HG03097 (cell line): ENCODE measurements at regions not wholly inside any gene's neighbourhood (a gene's known extent, or its start where the extent isn't known, plus 50 kb on each side); places are given as distances from the start of the nearest gene placed in this dataset.
"Not testable (repeated sequence)": the region's sequence is repeated elsewhere in the genome, so short reads cannot be mapped to it uniquely, and the experiment has no call there.

Experiments used
- ATAC-seq: cut with Tn5 transposase; IDR thresholded peaks from one replicate; pipeline ENCODE4 v1.9.1; 2021; ENCODE audit not compliant: unreplicated experiment, low FRiP score

DNA sequence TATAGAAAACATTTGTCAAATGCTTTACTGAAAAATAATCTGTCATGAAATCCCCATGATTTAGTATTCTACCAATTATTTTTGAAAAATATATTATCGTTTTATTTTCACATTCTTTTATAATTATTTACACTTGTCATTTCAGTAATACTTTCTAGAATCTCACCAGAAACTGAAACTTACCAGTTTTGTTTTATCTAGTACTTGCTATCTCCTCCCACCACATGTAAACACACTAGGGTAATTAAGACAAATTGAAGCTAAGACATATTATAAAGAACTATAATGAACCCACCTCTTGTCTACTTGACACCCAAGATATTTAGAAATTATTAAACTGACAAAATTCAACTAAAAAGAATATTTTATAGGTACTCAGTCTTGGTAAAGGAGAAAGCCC lies 51.5 kb upstream of the GRM3 start:
- ATAC-seq: no peak

- ATAC-seq: no peak
Measured at GRCh38 chr7:86574006-86574405, 69.7 kb upstream of the GRM3 start.

DNA sequence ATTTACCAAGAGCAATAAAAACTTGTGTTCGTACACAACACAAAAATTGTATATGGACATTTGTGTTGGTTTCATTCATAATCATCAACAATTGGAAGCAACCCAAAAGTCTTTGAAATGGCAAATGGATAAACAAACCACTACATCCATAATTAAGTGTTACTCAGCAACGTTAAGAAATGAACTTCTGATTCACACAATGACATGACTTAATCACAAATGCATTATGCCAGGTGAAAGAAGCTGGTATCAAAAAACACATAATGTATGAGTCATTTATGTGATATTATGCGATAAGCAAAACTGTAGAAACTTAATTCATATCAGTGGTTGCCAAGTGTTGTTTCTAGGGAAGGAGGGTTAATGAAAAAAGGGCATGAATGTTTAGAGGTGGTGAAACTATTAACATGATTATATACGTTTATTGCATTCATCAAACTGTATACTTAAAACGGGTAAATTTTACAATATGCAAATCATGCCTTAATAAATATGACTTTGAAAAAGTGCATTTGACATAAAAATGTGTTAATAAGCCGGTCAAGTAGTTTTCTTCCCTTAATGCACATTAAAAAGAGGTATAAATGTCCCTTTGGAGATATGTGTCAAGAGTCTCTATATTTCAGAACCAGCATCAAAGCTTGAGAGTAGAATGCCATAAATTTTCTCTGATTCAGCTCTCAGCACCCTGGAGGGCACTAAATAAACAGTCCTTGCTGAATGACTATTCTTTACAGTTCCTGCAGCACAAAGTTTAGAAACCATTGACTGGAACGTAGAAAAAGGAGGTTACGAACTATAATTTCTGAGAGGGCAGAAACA lies 84.8 kb upstream of the GRM3 start:
- ATAC-seq: no peak

- ATAC-seq: no peak
Measured at GRCh38 chr7:86534641-86535040, 109.1 kb upstream of the GRM3 start.

DNA sequence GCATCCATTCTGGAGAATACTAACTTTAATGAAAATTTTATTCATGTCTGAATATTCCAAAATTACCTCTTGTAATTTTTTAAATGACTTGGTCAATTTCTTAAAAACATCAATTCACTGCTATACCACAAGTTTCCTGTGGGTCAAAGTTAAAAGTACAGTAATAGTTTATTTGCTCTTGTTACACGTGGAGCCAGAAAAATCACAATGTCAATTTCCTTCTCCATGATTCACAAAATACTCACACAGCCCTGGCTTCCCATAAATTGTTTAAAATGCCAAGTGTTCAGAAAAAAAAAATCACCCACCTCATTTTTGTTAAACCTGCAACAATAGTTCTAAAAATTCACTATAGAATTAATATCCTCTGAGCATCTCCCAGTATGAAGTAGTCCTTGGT lies 139.5 kb upstream of the GRM3 start:
- ATAC-seq: no peak

- no peak for ATAC-seq
Measured at GRCh38 chr7:86499986-86500385, 143.7 kb upstream of the GRM3 start.

DNA sequence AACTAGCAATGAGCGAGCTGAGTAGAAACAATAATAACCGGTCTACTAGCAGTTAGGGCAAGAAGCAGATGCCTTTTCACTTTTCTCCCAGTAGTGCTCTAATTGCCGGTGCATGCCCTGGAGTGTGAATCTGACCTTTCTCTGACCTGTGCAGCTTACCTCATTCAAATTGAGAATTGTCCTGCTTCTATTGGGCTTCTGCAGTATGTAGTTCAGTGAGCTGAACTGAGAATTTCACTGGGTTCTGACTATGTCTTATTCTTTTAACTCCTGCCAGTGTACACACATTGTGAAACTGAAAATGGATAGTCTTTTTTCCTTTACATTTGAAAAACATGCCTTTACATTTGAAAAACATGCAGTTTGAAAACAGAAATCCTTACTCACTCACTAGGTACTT lies 157.9 kb upstream of the GRM3 start:
- ATAC-seq: no peak

DNA sequence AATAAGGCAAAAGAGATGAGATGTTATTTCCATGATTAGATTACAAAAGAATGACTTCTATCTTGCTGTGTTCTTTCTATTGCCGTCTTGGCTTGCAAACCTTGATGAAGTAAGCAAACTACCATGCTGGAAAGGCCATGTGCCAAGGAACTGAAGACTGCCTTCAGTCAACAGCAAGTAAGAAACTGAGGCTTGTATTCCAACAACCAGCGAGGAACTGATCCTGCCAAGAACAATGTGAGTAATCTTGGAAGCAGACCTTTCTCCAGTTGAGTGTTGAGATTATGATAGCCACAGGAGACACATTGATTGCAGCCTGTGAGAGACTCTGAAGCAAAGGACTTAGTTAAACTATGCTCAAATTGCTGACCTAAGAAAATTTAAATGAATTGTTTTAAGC lies 164.6 kb upstream of the GRM3 start:
- ATAC-seq: no peak

- ATAC-seq: no peak
Measured at GRCh38 chr7:86477343-86477935, 166.3 kb upstream of the GRM3 start.

- no peak for ATAC-seq
Measured at GRCh38 chr7:86470763-86471162, 172.9 kb upstream of the GRM3 start.

DNA sequence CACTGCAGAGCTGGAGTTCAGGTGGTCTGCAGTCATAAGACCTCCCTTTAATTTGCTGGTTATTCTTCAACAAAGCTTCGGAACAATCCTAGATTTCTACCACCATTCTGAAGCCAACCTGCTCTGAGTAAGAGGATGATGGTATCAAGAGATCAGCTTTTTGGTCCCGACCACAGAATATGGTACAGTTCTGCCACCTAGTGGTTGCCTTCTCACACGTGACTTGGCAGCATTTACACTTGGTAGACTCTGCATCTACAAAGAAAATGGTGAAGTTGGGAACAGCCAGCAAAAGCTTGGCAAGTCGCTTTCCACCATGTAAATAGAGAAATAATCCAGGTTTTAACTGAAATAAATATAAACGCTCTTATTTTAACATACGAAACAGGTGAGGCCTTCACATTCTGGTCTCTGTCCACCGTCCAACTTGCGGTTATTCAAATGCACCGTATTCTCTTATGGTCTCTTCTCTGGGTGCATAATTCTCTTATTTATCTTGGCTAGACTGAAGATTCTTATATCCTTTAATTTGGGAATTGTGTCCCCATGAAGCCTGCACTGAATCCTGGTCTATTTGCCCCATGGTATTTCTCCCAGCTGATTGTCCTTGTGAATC lies 173.9 kb upstream of the GRM3 start:
- ATAC-seq: peak; percentile 98

- ATAC-seq: no peak
Measured at GRCh38 chr7:86454753-86455152, 189.0 kb upstream of the GRM3 start.

DNA sequence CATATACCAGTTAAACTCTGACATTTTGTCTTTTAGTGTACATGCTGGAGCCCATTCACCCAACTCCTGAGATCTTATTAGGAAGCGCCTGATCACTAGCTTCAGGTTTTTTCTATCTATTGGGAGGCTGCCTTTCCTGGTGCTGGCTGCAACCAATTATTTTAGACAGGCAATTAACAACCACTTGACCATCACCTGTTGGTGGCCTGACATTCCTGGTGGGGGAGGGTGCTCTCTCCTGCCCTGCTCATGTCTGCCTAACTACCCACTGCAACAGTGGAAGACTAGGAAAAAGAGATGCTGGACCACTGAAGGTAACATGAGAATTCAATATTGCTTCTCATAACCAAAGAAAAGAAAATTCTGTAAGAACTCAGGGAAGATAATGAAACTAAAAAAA lies 190.3 kb upstream of the GRM3 start:
- no peak for ATAC-seq

DNA sequence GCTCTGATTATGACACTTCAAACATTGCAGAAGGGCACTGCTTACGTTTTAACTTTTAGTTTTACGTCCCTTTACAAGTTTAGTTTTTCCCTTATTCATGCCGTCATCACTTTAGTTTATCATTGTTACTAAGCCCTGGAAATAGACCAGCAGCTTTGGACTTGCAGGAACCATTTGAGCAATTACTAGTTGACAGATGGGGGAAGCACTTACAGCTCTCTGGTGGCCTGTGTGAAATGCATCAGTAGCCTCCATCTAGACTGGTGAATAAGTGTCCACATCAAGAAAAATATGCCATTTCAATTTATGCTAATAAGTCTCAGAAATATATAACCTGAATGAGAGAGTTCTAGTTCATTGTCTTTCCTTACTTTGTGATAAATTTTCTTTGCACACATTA lies 194.9 kb upstream of the GRM3 start:
- ATAC-seq: no peak

DNA sequence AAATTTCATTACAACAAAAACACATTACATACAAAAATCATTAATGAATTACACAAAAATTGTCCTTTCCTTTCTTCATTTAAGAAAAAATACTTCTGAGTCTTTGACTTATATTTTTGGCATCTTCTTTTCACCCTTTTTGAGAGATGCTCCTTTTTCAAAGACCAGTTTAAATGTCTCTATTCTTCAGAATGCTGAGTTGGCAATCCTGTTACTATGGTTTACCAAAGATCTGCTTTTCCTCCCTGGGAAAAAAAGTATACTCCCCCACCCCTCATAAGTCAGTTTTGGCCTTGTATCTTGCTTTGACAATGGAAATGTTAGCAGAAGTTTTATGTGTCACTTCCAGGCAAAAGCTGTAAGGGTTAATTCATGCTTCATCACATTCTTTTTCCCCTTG lies 198.4 kb upstream of the GRM3 start:
- ATAC-seq: no peak

DNA sequence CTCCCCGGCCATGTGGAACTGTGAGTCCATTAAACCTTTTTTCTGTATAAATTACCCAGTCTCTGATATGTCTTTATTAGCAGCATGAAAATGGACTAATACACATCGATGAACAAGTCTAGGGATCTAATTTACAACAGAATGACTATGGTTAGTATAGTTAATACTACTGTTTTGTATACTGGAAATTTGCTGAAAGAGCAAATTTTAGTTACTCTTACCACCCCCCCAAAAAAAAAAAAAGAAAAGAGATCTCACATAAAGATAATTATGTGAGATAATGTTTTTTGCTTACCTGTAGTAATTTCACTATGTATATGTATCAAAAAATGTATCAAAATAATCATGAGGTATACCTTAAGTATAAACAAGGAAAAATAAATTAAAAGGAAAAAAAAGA lies 199.5 kb upstream of the GRM3 start:
- ATAC-seq: no peak

DNA sequence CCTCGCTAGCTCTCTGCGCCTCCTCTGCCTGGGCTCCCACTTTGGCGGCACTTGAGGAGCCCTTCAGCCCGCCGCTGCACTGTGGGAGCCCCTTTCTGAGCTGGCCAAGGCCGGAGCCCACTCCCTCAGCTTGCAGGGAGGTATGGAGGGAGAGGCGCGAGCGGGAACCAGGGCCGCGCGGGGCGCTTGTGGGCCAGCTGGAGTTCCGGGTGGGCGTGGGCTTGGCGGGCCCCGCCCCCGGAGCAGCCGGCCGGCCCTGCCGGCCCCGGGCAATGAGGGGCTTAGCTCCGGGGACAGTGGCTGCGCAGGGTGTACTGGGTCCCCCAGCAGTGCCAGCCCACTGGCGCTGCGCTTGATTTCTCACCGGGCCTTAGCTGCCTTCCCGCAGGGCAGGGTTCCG lies 203.3 kb upstream of the GRM3 start:
- ATAC-seq: not testable (repeated sequence)

- no peak for ATAC-seq
Measured at GRCh38 chr7:86437951-86438450, 205.7 kb upstream of the GRM3 start.

DNA sequence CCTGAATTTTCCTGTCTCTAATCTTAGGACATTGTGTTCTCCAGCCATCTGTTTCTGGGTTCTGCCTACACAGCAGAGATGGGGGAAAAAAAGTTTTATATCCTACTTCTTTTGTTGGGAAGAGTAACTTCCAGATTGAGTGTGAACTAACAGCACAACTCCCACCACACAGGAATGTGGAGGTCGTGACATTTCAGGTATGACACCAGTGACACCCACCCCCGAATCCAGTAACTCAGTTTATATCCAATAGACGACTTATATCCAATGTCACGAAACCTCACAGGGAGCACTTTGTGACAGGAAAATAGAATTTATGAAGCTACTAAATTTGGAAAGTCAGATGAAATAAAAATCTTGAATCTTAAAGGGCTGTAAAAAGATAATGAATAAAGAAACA lies 211.9 kb upstream of the GRM3 start:
- no peak for ATAC-seq

DNA sequence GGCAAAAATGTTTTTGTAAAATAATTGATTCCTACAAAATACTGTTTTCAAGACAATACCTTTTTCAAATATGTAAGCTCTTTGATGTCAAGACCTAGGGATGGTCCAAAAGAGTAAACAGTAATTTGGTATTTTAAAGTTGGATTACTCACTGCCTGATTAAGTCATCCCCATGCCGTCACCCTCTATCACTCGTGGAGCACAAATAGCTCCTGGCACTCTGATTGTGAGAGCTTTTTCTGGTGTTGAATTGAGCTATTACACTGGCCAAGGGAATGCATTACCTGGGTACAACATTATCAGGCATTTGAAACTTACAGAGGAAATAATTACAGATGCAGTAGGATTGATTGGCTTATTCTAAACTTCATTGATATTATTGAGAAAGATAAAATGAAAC lies 231.9 kb upstream of the GRM3 start:
- ATAC-seq: no peak

GRCh38 chr7:86407291-86407690 lies 236.4 kb upstream of the GRM3 start:
- no peak for ATAC-seq

DNA sequence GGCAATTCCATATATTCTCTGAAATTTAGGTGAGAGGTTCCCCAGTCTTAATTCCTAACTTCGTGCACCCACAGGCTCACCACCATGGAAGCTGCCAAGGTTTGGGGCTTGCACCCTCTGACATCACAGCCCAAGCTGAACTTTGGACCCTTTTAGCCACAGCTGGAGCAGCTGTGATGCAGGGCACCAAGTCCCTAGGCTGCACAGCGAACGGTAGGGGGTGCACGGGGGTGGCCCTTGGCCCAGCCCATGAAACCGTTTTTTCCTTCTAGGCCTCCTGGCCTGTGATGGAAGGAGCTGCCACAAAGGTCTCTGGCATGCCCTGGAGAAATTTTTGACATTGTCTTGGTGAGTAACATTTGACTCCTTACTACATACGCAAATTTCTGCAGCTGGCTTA lies 251.9 kb upstream of the GRM3 start:
- ATAC-seq: no peak
